Stimulated activated CD4-positive, alpha-beta T cell treated with anti-CD3 and anti-CD28 coated beads, Interleukin-15, amount 100 ng/mL, for 1 hour (primary cell): ENCODE measurements at regions not wholly inside any gene's neighbourhood (a gene's known extent, or its start where the extent isn't known, plus 50 kb on each side); places are given as distances from the start of the nearest gene placed in this dataset.

Experiments used
- DNase-seq, 2 donors: peaks; one replicate each; pipeline ENCODE4 v3.0.0-alpha.2; 2020; ENCODE audit warnings: low read depth in 1 of 2, low spot score in 1 of 2

DNA sequence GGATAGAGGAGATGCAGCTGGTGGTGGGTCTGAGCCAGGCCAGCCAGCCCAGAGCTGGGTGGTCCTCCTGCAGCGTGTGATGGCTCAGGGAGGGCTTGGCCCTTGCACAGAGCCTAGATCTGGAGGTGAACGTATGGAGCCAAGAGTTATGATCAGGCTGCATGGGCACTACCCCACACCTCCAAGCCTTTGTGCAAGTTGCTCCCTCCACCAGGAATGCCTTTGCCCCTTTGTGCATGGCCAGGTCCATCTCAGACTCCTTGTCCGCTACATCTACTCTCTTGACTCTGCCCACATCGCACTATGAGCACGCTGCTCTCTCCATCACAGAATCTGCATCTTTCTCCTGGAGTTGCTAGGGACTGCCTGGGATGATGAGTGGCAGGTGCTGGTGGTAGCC lies 895.7 kb downstream of the TBC1D22A start:
- no peak for DNase-seq

DNA sequence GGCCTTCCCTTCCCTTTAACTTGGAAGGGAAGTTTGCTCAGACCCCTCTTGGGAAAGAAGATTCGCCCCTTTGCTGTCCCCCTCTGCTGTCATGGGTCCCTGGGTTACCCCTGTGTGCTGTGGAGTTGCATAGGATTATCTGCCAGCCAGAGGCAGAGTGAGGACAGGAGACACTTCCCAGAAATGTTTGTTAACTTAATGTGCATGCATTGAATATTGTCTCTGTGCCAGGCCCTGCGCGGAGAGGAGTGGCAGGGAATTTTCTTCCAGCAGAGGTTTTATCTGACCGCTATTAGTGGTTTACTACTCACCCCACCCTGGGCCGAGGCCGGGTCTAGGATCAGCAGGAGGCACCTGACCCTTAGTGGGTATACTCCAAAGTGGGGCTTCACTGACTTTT lies 894.8 kb downstream of the TBC1D22A start:
- no peak for DNase-seq

DNA sequence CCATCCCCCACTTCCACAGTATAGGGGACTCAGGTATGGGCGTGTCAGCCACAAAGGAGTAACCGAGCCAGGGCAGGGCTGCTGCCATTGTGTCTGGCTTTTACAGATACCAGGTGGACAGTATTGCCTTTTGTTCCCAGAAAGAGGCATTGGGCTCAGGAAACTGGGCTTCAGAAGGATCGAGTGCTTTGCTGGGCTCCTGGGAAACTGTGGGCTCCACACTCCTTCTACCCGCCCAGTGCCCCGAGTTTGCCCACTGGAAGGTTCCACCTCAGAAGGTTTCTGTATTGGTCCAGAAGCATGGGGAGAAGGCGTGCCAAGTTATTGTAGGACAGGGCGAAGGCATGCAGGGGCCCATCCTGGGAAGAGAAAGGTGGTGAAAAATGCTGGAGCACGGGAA lies 894.4 kb downstream of the TBC1D22A start:
- DNase-seq, result no peak

DNA sequence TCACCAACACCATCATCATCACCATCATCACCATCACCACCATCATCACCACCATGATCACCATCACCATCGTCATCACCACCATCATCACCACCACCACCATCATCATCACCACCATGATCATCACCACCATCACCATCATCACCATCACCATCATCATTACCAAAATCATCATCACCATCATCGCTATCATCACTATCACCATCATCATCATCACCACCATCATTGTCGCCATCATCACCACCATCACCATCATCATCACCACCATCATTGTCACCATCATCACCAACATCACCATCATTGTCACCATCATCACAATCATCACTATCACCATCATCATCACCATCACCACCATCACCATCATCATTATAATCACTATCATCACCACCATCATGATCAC lies 893.5 kb downstream of the TBC1D22A start:
- DNase-seq, result no peak

DNA sequence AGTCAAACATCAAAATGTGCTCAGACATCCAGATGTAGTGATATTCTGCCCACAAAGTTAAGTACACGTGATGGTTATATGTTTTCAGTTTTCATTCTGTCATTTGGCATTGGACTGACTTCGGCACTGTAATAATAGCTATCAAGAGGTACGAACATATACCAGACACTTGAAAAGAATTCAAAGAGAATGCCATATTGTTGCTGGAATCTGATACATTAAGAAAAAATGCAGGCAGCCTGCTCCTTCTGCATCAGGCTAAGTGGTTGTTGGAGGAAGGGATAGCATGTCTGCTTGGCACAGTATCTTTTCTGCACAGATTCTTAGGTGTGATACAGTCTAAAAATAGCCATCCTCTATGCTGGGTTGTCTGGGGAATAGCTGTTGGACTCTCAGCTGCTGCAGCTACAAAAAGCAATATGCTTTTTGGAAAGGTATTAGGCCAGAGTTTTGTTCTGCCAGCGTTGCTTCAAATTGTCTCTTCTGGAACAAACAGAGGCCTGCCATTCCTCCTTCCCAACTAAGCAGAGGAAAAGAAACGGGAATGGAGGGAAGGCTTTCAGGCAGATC lies 892.6 kb downstream of the TBC1D22A start:
- no peak for DNase-seq

DNA sequence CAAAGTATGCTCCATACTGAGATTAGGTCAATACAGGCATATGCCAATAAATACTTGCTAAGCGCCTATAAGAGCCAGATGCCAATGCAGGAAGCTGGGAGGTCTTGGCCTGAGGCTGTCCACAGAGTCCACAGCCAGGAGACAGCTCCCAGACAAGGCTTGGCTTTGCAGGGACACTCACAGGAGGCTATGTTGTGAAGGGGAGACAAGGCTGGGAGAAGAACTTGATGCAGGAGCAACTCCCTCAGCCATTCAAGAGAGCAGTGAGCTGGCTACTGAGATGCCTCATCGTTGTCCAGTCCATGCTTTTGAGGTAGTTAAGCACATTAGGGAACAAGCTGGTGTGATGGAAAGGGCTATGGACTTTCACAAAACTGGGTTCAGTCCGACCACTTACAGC lies 891.5 kb downstream of the TBC1D22A start:
- DNase-seq, result no peak

DNA sequence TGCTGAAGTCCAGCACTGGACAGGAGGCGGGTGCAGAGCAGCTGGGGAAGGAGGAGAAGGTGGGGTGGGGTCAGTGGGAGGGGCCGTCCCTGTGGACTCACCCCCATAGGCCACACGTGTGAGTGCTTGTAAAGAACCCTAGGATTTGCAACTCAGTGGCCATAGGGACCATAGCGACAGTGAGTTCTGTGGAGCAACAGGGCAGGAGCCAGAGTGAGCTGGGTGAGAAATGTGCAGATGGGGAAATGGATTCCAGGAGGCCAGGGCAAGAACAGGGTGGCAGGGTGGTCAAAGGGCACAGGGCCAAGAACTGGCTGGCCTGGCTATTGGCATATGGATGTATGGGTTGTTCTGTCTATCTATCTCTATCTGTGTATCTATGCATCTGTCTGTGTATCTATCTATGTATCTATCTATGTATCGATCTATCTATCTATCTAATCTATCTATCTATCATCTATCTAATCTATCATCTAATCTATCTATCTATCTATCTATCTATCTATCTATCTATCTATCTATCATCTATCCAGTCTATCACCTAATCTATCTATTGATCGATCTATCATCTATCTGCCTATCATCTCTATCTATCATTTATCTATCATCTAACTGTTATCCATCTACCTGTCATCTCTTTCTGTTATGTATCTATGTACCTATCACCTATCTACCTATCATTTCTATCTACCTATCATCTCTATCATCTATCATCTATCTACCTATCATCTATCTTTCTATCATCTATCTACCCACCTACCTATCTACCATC lies 889.0 kb downstream of the TBC1D22A start:
- no peak for DNase-seq

DNA sequence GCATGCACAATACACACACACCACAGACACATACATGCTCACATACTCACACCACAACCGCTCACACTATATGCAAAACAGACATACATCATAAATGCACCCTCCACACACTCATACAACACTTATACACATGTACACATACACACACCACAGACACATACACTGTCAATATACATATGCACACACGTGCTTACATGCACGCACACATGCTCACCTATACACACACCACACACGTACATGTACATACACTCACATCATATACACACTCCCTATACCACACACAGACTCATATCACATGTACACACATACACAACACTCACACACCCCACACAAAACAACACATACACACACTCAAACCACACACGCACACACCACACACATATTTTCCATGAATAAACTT lies 885.3 kb downstream of the TBC1D22A start:
- DNase-seq, result no peak

DNA sequence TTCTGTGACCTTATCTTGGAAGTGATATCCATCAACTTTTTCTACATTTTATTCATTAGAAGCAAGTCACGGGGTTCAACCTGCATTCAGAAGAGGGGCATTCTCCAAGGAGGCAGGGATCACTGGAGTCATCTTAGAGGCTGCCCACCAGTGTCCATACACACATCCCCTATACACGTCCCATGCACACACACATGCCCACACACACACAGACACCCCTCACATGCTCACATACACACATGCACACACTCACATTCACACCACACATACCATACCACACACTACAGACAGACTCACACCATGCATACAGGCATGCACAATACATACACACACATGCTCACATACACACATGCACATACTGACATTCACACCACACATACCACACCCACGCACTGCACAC lies 884.7 kb downstream of the TBC1D22A start:
- no peak for DNase-seq

DNA sequence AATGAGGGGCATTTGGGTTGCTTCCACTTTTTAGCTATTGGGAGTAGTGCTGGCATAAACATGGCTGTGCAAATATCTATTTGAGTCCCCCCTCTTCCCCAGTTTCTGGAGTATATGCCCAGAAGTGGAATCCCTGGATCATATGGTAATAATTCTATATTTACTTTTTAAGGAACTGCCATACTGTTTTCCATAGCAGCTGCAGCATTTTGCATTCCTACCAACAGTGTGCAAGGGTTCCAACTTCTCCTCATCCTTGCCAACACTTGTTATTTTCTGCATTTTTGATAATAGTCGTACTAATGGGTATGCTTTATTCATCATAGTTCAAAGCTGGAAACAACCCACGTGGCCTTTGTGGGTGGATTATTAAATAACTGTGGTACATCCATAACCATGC lies 883.5 kb downstream of the TBC1D22A start:
- no peak for DNase-seq

DNA sequence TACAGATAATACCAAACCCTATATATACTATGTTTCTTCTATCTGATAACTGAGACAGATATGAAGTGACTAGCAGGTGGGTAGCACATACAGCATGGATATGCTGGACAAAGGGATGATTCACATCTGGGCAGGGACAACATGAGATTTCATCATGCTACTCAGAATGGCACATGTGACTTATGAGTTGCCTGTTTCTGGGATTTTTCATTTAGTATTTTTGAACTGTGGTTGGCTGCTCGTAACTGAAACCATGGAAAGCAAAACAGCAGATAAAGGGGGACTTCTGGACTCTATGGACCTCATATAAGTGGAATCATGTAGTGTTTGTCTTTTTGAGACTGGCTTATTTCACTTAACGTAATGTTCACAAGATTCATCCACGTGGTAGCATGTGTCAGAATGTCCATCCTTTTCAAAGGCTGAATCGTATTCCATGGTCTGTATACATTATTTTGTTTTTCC lies 883.0 kb downstream of the TBC1D22A start:
- DNase-seq, result no peak

DNA sequence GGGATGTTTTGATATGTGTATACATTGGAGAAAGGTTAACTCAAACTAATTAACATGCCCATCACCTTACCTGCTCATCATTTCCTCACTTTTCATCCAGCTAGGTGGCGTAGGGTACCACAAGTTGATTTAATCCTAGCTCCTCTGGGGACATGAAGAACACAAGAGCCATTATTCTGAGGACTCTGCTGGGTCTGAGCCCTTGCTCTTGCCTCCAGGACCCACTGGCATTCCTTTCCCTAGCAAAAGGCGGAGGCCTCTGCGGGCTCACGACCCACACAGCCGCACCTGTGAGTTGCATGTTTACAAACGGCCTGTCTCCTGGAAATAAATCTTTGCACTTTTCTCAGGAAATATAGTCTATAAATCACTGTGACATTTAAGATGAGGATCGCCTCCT lies 871.9 kb downstream of the TBC1D22A start:
- DNase-seq, result no peak

DNA sequence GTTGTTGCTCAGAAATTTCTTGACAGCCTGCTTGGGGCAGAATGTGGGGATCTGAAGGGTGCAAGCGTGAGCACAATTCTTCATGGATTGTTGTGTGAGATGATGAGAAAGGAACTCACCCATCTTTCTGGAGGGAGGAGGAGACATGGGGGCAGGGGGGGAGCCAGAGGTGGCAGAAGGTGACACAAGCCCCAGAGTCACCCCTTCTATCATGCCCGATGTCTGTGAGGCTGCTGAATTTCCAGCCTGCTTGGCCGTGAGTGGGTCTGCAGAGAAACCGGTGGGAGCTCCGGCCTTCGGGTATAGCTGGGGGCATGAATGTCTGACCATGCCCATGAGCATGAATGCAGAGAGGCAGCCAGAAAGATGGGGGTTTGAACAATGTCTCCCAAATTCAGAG lies 870.7 kb downstream of the TBC1D22A start:
- no peak for DNase-seq

DNA sequence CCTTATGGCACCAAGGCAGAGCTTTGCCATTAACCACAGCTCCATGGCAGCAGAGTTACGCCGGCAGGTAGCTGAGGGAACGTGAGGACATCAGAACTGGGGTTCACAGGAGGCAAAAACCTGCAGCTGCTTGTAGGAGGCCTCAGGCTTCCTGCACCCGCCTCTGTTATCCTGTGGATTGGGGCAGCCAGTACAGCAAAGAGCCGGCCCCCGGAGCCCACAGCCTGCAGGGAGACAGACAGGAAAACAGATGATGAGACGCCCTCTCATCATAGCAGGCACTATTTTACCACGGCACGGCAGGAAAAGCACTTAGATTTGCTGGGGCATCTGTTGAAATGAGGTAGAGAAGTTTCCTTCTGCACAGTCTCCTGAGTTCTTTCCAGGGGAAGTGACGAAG lies 870.3 kb downstream of the TBC1D22A start:
- DNase-seq, result no peak

DNA sequence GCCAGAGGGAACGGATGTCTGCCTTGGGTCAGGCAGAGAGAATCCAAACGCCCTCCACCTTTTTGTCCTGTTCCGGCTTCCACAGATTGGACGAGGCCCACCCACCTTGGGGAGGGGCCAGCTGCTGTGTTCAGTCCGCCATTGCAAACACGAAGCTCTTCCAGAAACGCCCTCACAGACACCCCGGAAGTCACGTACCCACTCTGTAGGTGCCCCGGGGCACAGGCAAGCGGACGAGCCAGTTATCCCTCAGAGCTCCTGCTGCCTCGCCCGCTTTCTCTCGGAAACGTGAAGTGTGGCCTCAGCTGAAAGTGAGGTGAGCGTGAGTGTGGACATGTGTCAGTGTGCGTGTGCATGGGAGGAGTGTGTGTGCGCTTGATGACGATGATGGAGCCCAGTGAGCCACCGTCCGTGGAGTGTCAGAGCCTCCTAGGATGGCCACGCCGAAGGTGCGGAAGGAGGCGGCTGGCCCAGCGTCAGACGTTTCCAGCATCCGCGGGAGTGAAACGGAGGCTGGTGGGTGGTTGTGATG lies 869.2 kb downstream of the TBC1D22A start:
- DNase-seq, result no peak

DNA sequence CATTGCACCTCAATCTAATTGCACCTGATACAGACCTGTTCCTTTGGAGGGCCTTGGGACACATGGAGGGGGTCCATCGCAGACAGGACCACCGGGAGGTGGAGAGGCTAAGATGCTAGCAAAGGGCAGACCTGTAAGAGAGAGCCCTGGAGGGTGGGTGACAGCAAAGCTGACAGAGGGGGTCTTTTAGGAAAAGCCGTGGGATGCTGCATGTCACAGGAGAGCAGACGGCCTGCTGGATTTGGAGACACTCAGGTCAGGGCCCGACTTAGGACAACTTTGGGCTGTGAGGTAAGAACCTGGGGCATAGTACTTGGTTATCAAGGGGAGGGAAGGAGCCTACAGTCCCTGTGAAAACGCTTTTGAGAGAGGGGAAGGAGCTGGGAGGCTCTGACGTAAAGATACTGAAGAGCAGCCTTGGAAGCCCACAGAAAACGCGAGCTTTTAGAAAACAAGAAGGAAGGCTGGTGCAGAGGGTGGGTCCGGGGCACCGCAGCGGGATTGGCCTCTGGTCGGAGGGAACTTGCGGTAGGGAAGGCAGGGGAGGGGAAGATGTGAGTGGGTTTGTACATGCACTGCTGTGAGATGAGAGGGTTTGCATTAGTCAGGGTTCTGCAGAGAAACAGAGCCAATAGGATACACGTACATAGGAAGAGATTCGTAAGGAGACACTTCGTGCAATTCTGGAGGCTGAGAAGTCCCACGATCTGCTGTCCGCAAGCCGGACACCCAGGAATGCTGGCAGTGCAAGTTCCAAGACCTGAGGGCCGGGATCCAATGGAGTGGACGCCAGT lies 868.5 kb downstream of the TBC1D22A start:
- DNase-seq, result no peak

DNA sequence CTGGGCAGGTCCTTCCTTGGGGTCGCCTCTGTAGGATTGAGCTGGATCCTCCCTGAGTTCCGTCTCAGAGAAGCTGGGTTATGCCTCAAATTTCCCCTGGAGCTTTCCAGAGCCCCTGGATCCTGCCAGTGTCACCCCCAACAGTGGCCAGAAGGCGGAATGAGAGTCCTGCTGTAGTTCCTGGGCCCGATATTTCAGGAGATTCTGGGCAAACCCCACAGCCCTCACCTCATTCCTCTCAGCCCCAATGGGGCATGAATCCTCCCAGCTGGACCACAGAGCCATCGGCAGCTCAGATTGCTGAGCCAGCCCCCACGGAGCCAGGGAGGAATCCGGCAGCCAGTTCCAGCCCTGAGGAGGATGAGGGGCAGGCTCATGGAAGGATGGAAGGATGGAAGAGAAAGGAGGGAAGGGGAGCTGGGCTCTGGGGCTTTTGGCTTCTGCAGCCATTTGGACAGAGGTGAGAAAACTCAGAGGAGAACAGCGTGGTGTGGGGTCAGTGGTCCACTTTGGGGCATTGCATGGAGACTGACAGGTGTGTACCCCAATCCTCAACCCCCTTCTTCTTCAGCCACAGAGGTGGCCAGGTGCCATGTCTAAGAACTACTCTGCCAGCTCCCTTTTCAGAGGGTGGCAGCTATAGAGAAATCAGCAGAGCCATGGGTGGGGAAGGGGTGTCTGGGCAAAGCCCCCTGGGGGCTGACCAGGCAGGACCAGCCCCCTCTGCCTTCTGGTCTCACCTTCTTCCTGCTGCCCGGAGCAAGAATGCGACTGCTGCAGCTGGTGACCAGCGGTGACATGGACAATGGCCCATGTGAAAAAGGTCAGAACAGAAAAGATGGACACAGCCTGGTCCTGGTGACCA lies 867.6 kb downstream of the TBC1D22A start:
- DNase-seq, result no peak

DNA sequence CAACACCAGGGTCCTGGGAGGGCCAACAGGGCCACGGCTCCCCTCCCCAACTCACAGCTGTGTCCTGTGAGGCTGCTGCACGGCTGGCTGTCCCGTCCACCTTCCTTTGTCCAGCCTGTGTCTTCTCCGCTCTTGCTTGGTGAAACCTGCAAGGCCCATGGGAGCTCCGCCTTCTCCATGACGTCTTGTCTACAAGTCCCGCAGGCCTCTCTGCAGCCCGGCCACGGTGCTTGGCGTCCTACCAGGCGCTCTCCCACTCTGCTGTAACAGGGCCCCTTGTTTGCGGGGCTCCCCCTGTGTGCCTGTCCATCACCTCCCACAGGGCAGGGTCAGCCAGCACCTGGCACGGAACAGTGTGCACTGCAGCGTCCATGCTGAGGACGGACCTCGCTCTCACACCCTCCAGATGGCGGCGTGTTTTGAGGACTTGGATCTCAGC lies 866.8 kb downstream of the TBC1D22A start:
- no peak for DNase-seq

DNA sequence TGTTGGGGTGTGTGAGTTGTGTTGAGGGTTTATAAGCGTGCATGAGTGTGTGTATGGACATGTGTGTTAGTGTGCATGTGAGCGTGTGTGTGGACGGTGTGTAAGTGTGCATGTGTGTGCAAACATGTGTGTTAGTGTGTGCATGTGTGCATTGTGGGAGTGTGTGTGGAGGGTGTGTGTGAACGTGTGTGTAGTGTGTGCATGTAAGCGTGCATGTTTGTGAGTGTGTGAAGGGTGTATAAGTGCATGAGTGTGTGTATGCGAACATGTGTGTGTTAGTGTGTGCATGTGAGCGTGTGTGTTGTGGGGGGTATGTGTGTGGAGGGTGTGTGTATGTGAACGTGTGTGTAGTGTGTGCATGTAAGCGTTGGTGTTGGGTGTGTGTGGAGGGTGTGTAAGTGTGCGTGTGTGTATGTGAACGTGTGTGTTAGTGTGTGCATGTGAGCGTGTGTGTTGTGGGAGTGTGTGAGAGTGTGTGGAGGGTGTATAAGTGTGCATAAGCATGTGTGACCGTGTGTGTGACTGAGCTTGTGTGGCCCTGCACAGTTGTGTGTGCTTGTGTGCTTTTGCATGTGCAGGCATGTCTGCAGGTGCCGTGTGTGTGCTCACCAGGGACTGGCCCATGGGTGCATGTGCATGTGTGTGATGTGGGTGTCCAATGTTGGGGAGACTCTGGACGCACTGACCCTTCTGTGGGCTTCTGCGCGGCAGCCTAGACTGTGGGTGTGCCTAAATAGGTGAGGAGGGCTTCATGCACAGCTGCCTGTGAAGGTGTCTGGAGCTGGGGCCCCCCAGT lies 866.2 kb downstream of the TBC1D22A start:
- DNase-seq, result no peak

DNA sequence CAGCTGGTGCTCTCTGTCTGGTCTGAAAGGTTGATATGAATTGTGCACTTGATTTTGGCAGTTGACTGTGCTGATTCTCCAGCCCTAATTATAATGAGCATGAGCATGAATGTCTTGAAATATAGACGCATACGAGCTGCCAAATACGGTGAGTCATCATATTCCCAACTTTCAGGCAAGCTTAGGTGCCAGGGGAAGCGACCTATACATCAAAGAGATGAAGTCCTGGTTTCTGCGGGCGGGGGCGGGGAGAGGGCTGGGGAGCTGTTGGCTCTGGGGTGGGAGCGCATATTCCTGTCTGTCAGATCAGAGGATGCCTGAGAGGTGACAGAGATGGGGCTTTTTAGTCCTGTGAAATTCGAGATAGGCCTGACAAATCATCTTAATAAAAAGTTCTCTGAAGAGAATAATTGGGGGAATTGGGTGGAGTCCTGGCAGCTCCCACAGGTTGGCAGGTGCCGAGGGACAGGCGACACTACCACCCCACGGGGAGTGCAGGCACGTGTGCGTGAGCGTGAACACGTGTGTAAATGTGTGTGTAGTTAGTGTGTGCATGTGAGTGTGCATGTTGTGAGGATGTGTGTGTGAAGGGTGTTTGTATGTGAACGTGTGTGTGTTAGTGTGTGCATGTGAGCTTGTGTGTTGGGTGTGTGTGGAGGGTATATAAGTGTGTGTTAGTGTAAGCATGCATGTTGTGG lies 865.3 kb downstream of the TBC1D22A start:
- DNase-seq, result no peak
